Neural cell (in vitro differentiated cells): ENCODE measurements at regions not wholly inside any gene's neighbourhood (a gene's known extent, or its start where the extent isn't known, plus 50 kb on each side); places are given as distances from the start of the nearest gene placed in this dataset.

Source experiments
- H2AFZ ChIP-seq: fragments of 200-600, 300-800 bp; sonication (generic), shearing (Covaris generic); 2 replicates; pipeline ENCODE4 v1.6.0; 2014; ENCODE audit warnings: low read depth, mild to moderate bottlenecking, antibody characterized with exemption, low read length, moderate library complexity
- H3F3A ChIP-seq: fragments of 200-600 bp; shearing (Covaris generic); 2 replicates; pipeline ENCODE4 v1.6.1; 2016; ENCODE audit warnings: mild to moderate bottlenecking, moderate library complexity, mixed read lengths, antibody characterized with exemption, low read length; ENCODE audit not compliant: insufficient read depth, poor library complexity, severe bottlenecking
- H3K27ac ChIP-seq: fragments of 200-600, 300-800 bp; sonication (generic), shearing (Covaris generic); 2 replicates; pipeline ENCODE4 v1.5.1; 2014; ENCODE audit warnings: mild to moderate bottlenecking, low read length, moderate library complexity
- H3K27me3 ChIP-seq: fragments of 300-800, 200-600 bp; sonication (generic), shearing (Covaris generic); 2 replicates; pipeline ENCODE4 v1.6.0; 2014; ENCODE audit warnings: mild to moderate bottlenecking, low read depth, low read length, moderate library complexity; ENCODE audit not compliant: insufficient read depth
- H3K36me3 ChIP-seq: fragments of 300-800, 200-600 bp; sonication (generic), shearing (Covaris generic); 2 replicates; pipeline ENCODE4 v1.5.1; 2014; ENCODE audit warnings: mild to moderate bottlenecking, antibody characterized with exemption, low read length, moderate library complexity; ENCODE audit not compliant: insufficient read depth
- H3K4me2 ChIP-seq: fragments of 300-800, 200-600 bp; sonication (generic), shearing (Covaris generic); 2 replicates; pipeline ENCODE4 v1.6.0; 2014; ENCODE audit warnings: mild to moderate bottlenecking, low read length
- H3K4me3 ChIP-seq: fragments of 300-800, 200-600 bp; sonication (generic), shearing (Covaris generic); 2 replicates; pipeline ENCODE4 v1.5.1; 2014; ENCODE audit warnings: mild to moderate bottlenecking, low read length, moderate library complexity
- H3K79me2 ChIP-seq: fragments of 200-600 bp; shearing (Covaris generic); replicated peaks from 2 replicates; pipeline ENCODE4 v1.6.0; 2014; ENCODE audit warnings: mild to moderate bottlenecking, low read length, moderate library complexity; ENCODE audit not compliant: insufficient read depth
- H3K9ac ChIP-seq: fragments of 300-800, 200-600 bp; sonication (generic), shearing (Covaris generic); 2 replicates; pipeline ENCODE4 v1.6.1; 2016; ENCODE audit warnings: mild to moderate bottlenecking, low read length, mixed read lengths
- H3K9me2 ChIP-seq: fragments of 200-600 bp; shearing (Covaris generic); 2 replicates; pipeline ENCODE4 v1.6.1; 2016; ENCODE audit warnings: mild to moderate bottlenecking, low read length, mixed read lengths; ENCODE audit not compliant: insufficient read depth
- H3K9me3 ChIP-seq: fragments of 200-600, 300-800 bp; sonication (generic), shearing (Covaris generic); 2 replicates; pipeline ENCODE4 v1.6.1; 2016; ENCODE audit warnings: mild to moderate bottlenecking, mixed run types, low read length, moderate library complexity, mixed read lengths
- H4K20me1 ChIP-seq: fragments of 200-600 bp; shearing (Covaris generic); 2 replicates; pipeline ENCODE4 v1.6.1; 2016; ENCODE audit warnings: mild to moderate bottlenecking, mixed run types; ENCODE audit not compliant: insufficient read depth
- EP300 ChIP-seq: fragments of 450-650 bp; conservative IDR thresholded peaks from 2 replicates; pipeline ENCODE4 v1.6.1; 2014; ENCODE audit warnings: antibody characterized with exemption, mild to moderate bottlenecking, moderate library complexity; ENCODE audit not compliant: poor library complexity, severe bottlenecking
- EZH2 ChIP-seq: fragments of 200-600, 300-800 bp; shearing (Covaris generic), sonication (generic); IDR thresholded peaks from 2 replicates; pipeline ENCODE4 v1.6.1; 2014; ENCODE audit warnings: antibody characterized with exemption, low read length, borderline replicate concordance, mild to moderate bottlenecking; ENCODE audit not compliant: insufficient read depth, poor library complexity, severe bottlenecking
- MXI1 ChIP-seq: fragments of 450-650 bp; conservative IDR thresholded peaks from 2 replicates; pipeline ENCODE4 v1.6.1; 2014; ENCODE audit warnings: antibody characterized with exemption, mild to moderate bottlenecking; ENCODE audit not compliant: poor library complexity, severe bottlenecking
- POLR2AphosphoS5 ChIP-seq: IDR thresholded peaks from 2 replicates; pipeline ENCODE4 v1.6.1; 2012
- RAD21 ChIP-seq: fragments of 450-650 bp; conservative IDR thresholded peaks from 2 replicates; pipeline ENCODE4 v1.6.1; 2014; ENCODE audit warnings: antibody characterized with exemption, mild to moderate bottlenecking, moderate library complexity
- SMC3 ChIP-seq: fragments of 450-650 bp; conservative IDR thresholded peaks from 2 replicates; pipeline ENCODE4 v1.6.1; 2014; ENCODE audit warnings: antibody characterized with exemption, mild to moderate bottlenecking, moderate library complexity; ENCODE audit not compliant: poor library complexity
- TAF1 ChIP-seq: IDR thresholded peaks from 2 replicates; pipeline ENCODE4 v1.6.1; 2012; ENCODE audit warnings: low read depth
- TF ChIP-seq, protein P1 (sequence below): IDR thresholded peaks from 2 replicates; pipeline ENCODE4 v1.6.1; 2012; ENCODE audit warnings: borderline replicate concordance
- TF ChIP-seq, protein P2 (sequence below): fragments of 450-650 bp; IDR thresholded peaks from 2 replicates; pipeline ENCODE4 v1.5.1; 2014; ENCODE audit warnings: antibody characterized with exemption, mild to moderate bottlenecking, moderate library complexity; ENCODE audit not compliant: poor library complexity, severe bottlenecking

- Histone ChIP-seq H3K27me3 (no peaks in the 10 kb centered on the region), H3K4me2 (no peak overlapping the region), H4K20me1 (no peaks in the 10 kb centered on the region), H3K27ac (no peak overlapping the region), H3K79me2 (no peaks in the 10 kb centered on the region), H2AFZ (no peak overlapping the region), H3K9me2 (no peaks in the 10 kb centered on the region), H3K36me3 (no peaks in the 10 kb centered on the region), H3K4me3 (no peak overlapping the region), H3K9ac (no peak overlapping the region), H3K9me3 (no peaks in the 10 kb centered on the region), H3F3A (no peaks in the 10 kb centered on the region)
- TF ChIP-seq POLR2AphosphoS5 (no peak), RAD21 (no peak), SMC3 (no peak), EZH2 (no peak), MXI1 (no peak), EP300 (no peak), TAF1 (no peak)
- TF ChIP-seq, protein P1, sequence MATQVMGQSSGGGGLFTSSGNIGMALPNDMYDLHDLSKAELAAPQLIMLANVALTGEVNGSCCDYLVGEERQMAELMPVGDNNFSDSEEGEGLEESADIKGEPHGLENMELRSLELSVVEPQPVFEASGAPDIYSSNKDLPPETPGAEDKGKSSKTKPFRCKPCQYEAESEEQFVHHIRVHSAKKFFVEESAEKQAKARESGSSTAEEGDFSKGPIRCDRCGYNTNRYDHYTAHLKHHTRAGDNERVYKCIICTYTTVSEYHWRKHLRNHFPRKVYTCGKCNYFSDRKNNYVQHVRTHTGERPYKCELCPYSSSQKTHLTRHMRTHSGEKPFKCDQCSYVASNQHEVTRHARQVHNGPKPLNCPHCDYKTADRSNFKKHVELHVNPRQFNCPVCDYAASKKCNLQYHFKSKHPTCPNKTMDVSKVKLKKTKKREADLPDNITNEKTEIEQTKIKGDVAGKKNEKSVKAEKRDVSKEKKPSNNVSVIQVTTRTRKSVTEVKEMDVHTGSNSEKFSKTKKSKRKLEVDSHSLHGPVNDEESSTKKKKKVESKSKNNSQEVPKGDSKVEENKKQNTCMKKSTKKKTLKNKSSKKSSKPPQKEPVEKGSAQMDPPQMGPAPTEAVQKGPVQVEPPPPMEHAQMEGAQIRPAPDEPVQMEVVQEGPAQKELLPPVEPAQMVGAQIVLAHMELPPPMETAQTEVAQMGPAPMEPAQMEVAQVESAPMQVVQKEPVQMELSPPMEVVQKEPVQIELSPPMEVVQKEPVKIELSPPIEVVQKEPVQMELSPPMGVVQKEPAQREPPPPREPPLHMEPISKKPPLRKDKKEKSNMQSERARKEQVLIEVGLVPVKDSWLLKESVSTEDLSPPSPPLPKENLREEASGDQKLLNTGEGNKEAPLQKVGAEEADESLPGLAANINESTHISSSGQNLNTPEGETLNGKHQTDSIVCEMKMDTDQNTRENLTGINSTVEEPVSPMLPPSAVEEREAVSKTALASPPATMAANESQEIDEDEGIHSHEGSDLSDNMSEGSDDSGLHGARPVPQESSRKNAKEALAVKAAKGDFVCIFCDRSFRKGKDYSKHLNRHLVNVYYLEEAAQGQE, result no peak
- TF ChIP-seq, protein P2, sequence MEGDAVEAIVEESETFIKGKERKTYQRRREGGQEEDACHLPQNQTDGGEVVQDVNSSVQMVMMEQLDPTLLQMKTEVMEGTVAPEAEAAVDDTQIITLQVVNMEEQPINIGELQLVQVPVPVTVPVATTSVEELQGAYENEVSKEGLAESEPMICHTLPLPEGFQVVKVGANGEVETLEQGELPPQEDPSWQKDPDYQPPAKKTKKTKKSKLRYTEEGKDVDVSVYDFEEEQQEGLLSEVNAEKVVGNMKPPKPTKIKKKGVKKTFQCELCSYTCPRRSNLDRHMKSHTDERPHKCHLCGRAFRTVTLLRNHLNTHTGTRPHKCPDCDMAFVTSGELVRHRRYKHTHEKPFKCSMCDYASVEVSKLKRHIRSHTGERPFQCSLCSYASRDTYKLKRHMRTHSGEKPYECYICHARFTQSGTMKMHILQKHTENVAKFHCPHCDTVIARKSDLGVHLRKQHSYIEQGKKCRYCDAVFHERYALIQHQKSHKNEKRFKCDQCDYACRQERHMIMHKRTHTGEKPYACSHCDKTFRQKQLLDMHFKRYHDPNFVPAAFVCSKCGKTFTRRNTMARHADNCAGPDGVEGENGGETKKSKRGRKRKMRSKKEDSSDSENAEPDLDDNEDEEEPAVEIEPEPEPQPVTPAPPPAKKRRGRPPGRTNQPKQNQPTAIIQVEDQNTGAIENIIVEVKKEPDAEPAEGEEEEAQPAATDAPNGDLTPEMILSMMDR, result no peak
Observed at GRCh38 chr4:188254211-188254610, 115.0 kb downstream of the TRIML1 start.

- H3K27me3 ChIP-seq, result no peaks in the 10 kb centered on the region
- no peak overlapping the region for H3K27ac ChIP-seq
- no peaks in the 10 kb centered on the region for H3F3A ChIP-seq
- no peak overlapping the region for H3K9ac ChIP-seq
- H3K4me2 ChIP-seq, result no peak overlapping the region
- no peaks in the 10 kb centered on the region for H3K36me3 ChIP-seq
- no peaks in the 10 kb centered on the region for H3K9me3 ChIP-seq
- H3K9me2 ChIP-seq, result no peaks in the 10 kb centered on the region
- no peaks in the 10 kb centered on the region for H3K79me2 ChIP-seq
- no peak overlapping the region for H3K4me3 ChIP-seq
- TF ChIP-seq, protein P1, result no peak
- TF ChIP-seq POLR2AphosphoS5 (no peak), MXI1 (no peak), RAD21 (no peak), EP300 (no peak), EZH2 (no peak), SMC3 (no peak), TAF1 (no peak)
- TF ChIP-seq, protein P2, result no peak
- H2AFZ ChIP-seq, result no peak overlapping the region
- H4K20me1 ChIP-seq, result no peaks in the 10 kb centered on the region
Observed at GRCh38 chr4:188262464-188262863, 123.2 kb downstream of the TRIML1 start.
